ENCODE measurements at regions not wholly inside any gene's neighbourhood (a gene's known extent, or its start where the extent isn't known, plus 50 kb on each side); places are given as distances from the start of the nearest gene placed in this dataset.

DNA sequence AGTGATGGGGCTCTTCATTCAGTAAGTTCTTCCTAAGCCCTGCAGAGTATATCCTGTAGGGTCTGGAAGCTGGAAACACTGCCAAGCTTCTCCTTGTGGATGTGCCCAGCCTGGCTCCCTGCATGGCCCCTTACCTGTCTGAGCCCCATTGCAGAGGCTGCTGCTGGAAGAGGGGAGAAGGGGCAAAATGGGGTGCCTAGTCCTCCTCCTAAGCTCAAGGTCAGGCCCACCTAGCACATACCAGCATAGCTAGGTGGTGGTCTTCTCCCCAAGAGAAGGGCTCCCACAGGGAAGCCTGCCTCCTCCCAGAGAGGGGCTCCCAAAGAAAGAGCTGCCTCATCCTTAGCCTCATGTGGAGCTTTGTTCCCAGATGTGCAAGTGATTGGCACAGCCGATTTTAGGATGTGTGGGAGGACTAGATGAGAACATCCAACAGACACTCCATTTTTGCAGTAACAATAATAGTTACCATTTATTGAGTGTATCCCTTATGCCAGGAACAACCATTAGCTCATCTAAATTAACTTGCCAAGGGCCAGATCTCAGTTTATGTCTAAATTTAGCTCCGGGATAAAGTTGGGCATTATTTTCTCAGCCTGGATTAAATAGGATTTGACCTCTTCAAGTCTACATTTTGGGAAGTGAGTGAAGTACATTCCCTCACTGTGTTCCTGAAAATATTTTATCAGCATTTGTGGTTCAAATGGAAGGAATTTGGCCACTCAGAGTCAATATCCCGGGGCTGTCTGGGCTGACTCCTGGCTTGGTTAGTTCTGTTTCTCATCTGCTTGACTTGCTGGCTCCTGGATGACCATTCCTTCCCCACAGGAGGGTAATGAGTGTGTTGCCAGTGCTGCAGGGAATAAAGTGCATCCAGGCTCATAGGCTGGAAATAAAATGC is 291.1 kb upstream of the ROPN1 start:
- TF ChIP-seq CTCF (IDR thresholded peaks at IDR 0.05), result no peak
- TF ChIP-seq POLR2A (IDR thresholded peaks at IDR 0.05), result no peak

Measured in Peyer's patch (tissue), 4 donors.